ENCODE measurements at regions not wholly inside any gene's neighbourhood (a gene's known extent, or its start where the extent isn't known, plus 50 kb on each side); places are given as distances from the start of the nearest gene placed in this dataset.

DNA sequence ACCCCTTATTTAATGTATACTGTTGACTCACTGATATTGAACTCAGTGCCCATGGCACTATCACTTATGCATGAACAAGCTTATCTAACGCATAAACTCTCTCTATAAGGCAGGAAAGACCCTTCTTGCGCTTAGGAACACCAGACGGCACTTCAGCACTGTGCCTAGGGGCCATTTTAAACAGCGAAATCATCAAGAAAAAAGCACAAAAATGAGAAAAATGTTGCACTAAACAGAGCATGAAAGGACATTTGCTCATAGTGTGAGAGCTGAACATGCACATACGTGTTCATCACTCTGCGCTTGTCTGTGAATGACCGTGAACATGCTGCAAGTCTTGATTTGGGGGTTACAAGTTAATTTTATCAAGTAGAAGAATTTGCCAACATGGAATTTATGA is 109.6 kb downstream of the WDR11 start:
- TF ChIP-seq CTCF (IDR thresholded peaks at IDR 0.05): no peak
- TF ChIP-seq POLR2A (IDR thresholded peaks at IDR 0.05): no peak

All from thyroid gland (tissue), 4 donors.